Mesodermal cell (in vitro differentiated cells): ENCODE measurements at regions not wholly inside any gene's neighbourhood (a gene's known extent, or its start where the extent isn't known, plus 50 kb on each side); places are given as distances from the start of the nearest gene placed in this dataset.

Experiments used
- H3K27ac ChIP-seq: 2 replicates; pipeline ENCODE4 v1.7.0; 2013; ENCODE audit warnings: mild to moderate bottlenecking, low read depth, low read length, moderate library complexity; ENCODE audit not compliant: severe bottlenecking
- H3K36me3 ChIP-seq: 2 replicates; pipeline ENCODE4 v1.7.1; 2013; ENCODE audit warnings: mild to moderate bottlenecking, low read length, moderate library complexity; ENCODE audit not compliant: control insufficient read depth, insufficient read depth
- H3K4me1 ChIP-seq: one replicate; pipeline ENCODE4 v1.7.1; 2013; ENCODE audit warnings: mild to moderate bottlenecking, low read length; ENCODE audit not compliant: insufficient read depth, control insufficient read depth, poor library complexity, severe bottlenecking
- H3K4me3 ChIP-seq: 2 replicates; pipeline ENCODE4 v1.7.0; 2013; ENCODE audit warnings: low read length, control low read depth, mild to moderate bottlenecking; ENCODE audit not compliant: insufficient read depth, poor library complexity, severe bottlenecking; ENCODE audit errors: extremely low read depth
- H3K9me3 ChIP-seq: 2 replicates; pipeline ENCODE4 v1.7.1; 2013; ENCODE audit warnings: mild to moderate bottlenecking, low read length, moderate library complexity; ENCODE audit not compliant: control insufficient read depth
- WGBS, 2 experiments: methylation state at CpG; one replicate each; pipeline ENCODE4 v1.1.5; 2013; ENCODE audit warnings: missing lambda C conversion rate in 2 of 2; ENCODE audit not compliant: insufficient coverage in 2 of 2; 5-methylcytosine and 5-hydroxymethylcytosine counted together

GRCh38 chr18:64330161-64330560 lies 181.3 kb upstream of the LINC00305 start:
- Histone ChIP-seq H3K4me3 (no peak overlapping the region), H3K4me1 (peaks cover 2% of the 10 kb centered on the region), H3K27ac (no peak overlapping the region), H3K36me3 (no peaks in the 10 kb centered on the region), H3K9me3 (no peaks in the 10 kb centered on the region)
- WGBS, 2 experiments, result 100% methylated on average over 1 of the region's 4 CpGs; no CpG with 5 or more reads in 1 of the 2 experiments

GRCh38 chr18:64322189-64322588 lies 173.3 kb upstream of the LINC00305 start:
- H3K4me1 ChIP-seq, result no peaks in the 10 kb centered on the region
- H3K9me3 ChIP-seq, result no peaks in the 10 kb centered on the region
- no peak overlapping the region for H3K27ac ChIP-seq
- no peaks in the 10 kb centered on the region for H3K36me3 ChIP-seq
- H3K4me3 ChIP-seq, result no peak overlapping the region
- 75% methylated on average over 1 of the region's 1 CpG for WGBS, 2 experiments

- WGBS, 2 experiments, result 79 to 100% methylated on average over 1 of the region's 1 CpG
Measured at GRCh38 chr18:64318547-64318946, 169.7 kb upstream of the LINC00305 start.

GRCh38 chr18:64311859-64312258 lies 163.0 kb upstream of the LINC00305 start:
- Histone ChIP-seq H3K9me3 (no peaks in the 10 kb centered on the region), H3K4me3 (no peak overlapping the region), H3K4me1 (no peaks in the 10 kb centered on the region), H3K27ac (no peak overlapping the region), H3K36me3 (no peaks in the 10 kb centered on the region)
- WGBS, 2 experiments, result 86% methylated on average over 2 of the region's 4 CpGs; no CpG with 5 or more reads in 1 of the 2 experiments

More at GRCh38 chr18:64318547-64318946, 169.7 kb upstream of the LINC00305 start:
- Histone ChIP-seq H3K4me3 (no peak overlapping the region), H3K4me1 (no peaks in the 10 kb centered on the region), H3K9me3 (no peaks in the 10 kb centered on the region), H3K27ac (no peak overlapping the region), H3K36me3 (no peaks in the 10 kb centered on the region)

- H3K9me3 ChIP-seq, result no peaks in the 10 kb centered on the region
- no peak overlapping the region for H3K27ac ChIP-seq
- WGBS, 2 experiments, result 92 to 99% methylated on average over 6 of the region's 6 CpGs
- no peak overlapping the region for H3K4me3 ChIP-seq
- H3K36me3 ChIP-seq, result no peaks in the 10 kb centered on the region
- no peaks in the 10 kb centered on the region for H3K4me1 ChIP-seq
Measured at GRCh38 chr18:64295839-64296238, 147.0 kb upstream of the LINC00305 start.

- WGBS, 2 experiments, result 94 to 100% methylated on average over 3 of the region's 4 CpGs
- no peaks in the 10 kb centered on the region for H3K36me3 ChIP-seq
- H3K4me3 ChIP-seq, result no peak overlapping the region
- no peaks in the 10 kb centered on the region for H3K9me3 ChIP-seq
- H3K4me1 ChIP-seq, result no peaks in the 10 kb centered on the region
- no peak overlapping the region for H3K27ac ChIP-seq
Measured at GRCh38 chr18:64294967-64295366, 146.1 kb upstream of the LINC00305 start.

- no peak overlapping the region for H3K27ac ChIP-seq
- no peaks in the 10 kb centered on the region for H3K4me1 ChIP-seq
- no peaks in the 10 kb centered on the region for H3K36me3 ChIP-seq
- H3K9me3 ChIP-seq, result peaks cover 4% of the 10 kb centered on the region
- 67% methylated on average over 1 of the region's 2 CpGs; no CpG with 5 or more reads in 1 of the 2 experiments for WGBS, 2 experiments
- no peak overlapping the region for H3K4me3 ChIP-seq
Measured at GRCh38 chr18:64288432-64288831, 139.5 kb upstream of the LINC00305 start.

- Histone ChIP-seq H3K36me3 (no peaks in the 10 kb centered on the region), H3K4me1 (no peaks in the 10 kb centered on the region), H3K4me3 (no peak overlapping the region), H3K9me3 (peaks cover 4% of the 10 kb centered on the region), H3K27ac (no peak overlapping the region)
- 92% methylated on average over 2 of the region's 4 CpGs; no CpG with 5 or more reads in 1 of the 2 experiments for WGBS, 2 experiments
Measured at GRCh38 chr18:64287926-64288325, 139.0 kb upstream of the LINC00305 start.

GRCh38 chr18:64283059-64283458 lies 134.2 kb upstream of the LINC00305 start:
- Histone ChIP-seq H3K4me3 (no peak overlapping the region), H3K4me1 (no peaks in the 10 kb centered on the region), H3K9me3 (peaks cover 11% of the 10 kb centered on the region), H3K27ac (no peak overlapping the region), H3K36me3 (no peaks in the 10 kb centered on the region)
- no CpG with 5 or more reads among the region's 1 CpG for WGBS, 2 experiments

- Histone ChIP-seq H3K36me3 (no peaks in the 10 kb centered on the region), H3K4me1 (no peaks in the 10 kb centered on the region), H3K27ac (no peak overlapping the region), H3K9me3 (peaks cover 6% of the 10 kb centered on the region), H3K4me3 (no peak overlapping the region)
- 93 to 98% methylated on average over 2 to 3 of the region's 5 CpGs for WGBS, 2 experiments
Measured at GRCh38 chr18:64278026-64278425, 129.1 kb upstream of the LINC00305 start.

- no peaks in the 10 kb centered on the region for H3K9me3 ChIP-seq
- H3K4me3 ChIP-seq, result no peak overlapping the region
- WGBS, 2 experiments, result 65 to 78% methylated on average over 1 to 4 of the region's 5 CpGs
- H3K27ac ChIP-seq, result no peak overlapping the region
- no peaks in the 10 kb centered on the region for H3K36me3 ChIP-seq
- no peaks in the 10 kb centered on the region for H3K4me1 ChIP-seq
Measured at GRCh38 chr18:64276311-64277090, 127.6 kb upstream of the LINC00305 start.
